ENCODE measurements at regions not wholly inside any gene's neighbourhood (a gene's known extent, or its start where the extent isn't known, plus 50 kb on each side); places are given as distances from the start of the nearest gene placed in this dataset.

GRCh38 chr11:41868606-41869005 lies 409.2 kb upstream of the LRRC4C start:
- no peak for DNase-seq

- no peak for DNase-seq
Measured at GRCh38 chr11:41872426-41872825, 413.0 kb upstream of the LRRC4C start.

- DNase-seq = no peak
Measured at GRCh38 chr11:41872870-41873269, 413.4 kb upstream of the LRRC4C start.

GRCh38 chr11:41878095-41878494 lies 418.6 kb upstream of the LRRC4C start:
- no peak for DNase-seq

- no peak for DNase-seq
Measured at GRCh38 chr11:41879214-41879613, 419.8 kb upstream of the LRRC4C start.

- no peak for DNase-seq
Measured at GRCh38 chr11:41895081-41895480, 435.6 kb upstream of the LRRC4C start.

- DNase-seq = no peak
Measured at GRCh38 chr11:41897991-41898390, 438.5 kb upstream of the LRRC4C start.

- DNase-seq = no peak
Measured at GRCh38 chr11:41917900-41918299, 458.4 kb upstream of the LRRC4C start.

GRCh38 chr11:41920374-41920773 lies 460.9 kb upstream of the LRRC4C start:
- no peak for DNase-seq

- no peak for DNase-seq
Measured at GRCh38 chr11:41921746-41922390, 462.4 kb upstream of the LRRC4C start.

- no peak for DNase-seq
Measured at GRCh38 chr11:41926339-41926738, 466.9 kb upstream of the LRRC4C start.

GRCh38 chr11:41935241-41935640 lies 475.8 kb upstream of the LRRC4C start:
- no peak for DNase-seq

- DNase-seq = no peak
Measured at GRCh38 chr11:41935795-41936194, 476.3 kb upstream of the LRRC4C start.

- no peak for DNase-seq
Measured at GRCh38 chr11:41943656-41944055, 484.2 kb upstream of the LRRC4C start.

GRCh38 chr11:41947392-41947791 lies 487.9 kb upstream of the LRRC4C start:
- no peak for DNase-seq

- no peak for DNase-seq
Measured at GRCh38 chr11:41950470-41951143, 491.2 kb upstream of the LRRC4C start.

- no peak for DNase-seq
Measured at GRCh38 chr11:41954034-41954433, 494.6 kb upstream of the LRRC4C start.

- DNase-seq = no peak
Measured at GRCh38 chr11:41955066-41955465, 495.6 kb upstream of the LRRC4C start.

- no peak for DNase-seq
Measured at GRCh38 chr11:41955635-41956400, 496.4 kb upstream of the LRRC4C start.

- no peak for DNase-seq
Measured at GRCh38 chr11:41963406-41963805, 504.0 kb upstream of the LRRC4C start.

GRCh38 chr11:41970681-41971080 lies 511.2 kb upstream of the LRRC4C start:
- no peak for DNase-seq

- DNase-seq = no peak
Measured at GRCh38 chr11:41971592-41971991, 512.1 kb upstream of the LRRC4C start.

- no peak for DNase-seq
Measured at GRCh38 chr11:41978945-41979344, 519.5 kb upstream of the LRRC4C start.

- DNase-seq = no peak
Measured at GRCh38 chr11:41980741-41981140, 521.3 kb upstream of the LRRC4C start.

All from suppressor macrophage treated with lipopolysaccharide for 1 hour (primary cell).